Adrenal gland (tissue), 9 donors: ENCODE measurements at regions not wholly inside any gene's neighbourhood (a gene's known extent, or its start where the extent isn't known, plus 50 kb on each side); places are given as distances from the start of the nearest gene placed in this dataset.

Source experiments
- DNase-seq, 7 donors: peaks; one replicate each; pipeline ENCODE4 v3.0.0-alpha.2; 2019 to 2020
- H3K27ac ChIP-seq, 5 donors: fragments of 200-600 bp; sonication (generic) in 4 of 5; 1 replicate in 3 of 5; 2 replicates in 2 of 5; pipeline versions ENCODE4 v1.5.1 to v1.8.0; 2016 to 2020; ENCODE audit warnings: mild to moderate bottlenecking in 1 of 5
- H3K27me3 ChIP-seq: fragments of 200-600 bp; 2 replicates; pipeline ENCODE4 v1.8.0; 2021
- H3K36me3 ChIP-seq, 2 donors: fragments of 200-600 bp; replicated peaks in 1 of 2; 1 replicate in 1 of 2; 2 replicates in 1 of 2; pipeline versions ENCODE4 v1.5.1 to v1.8.0; 2018 to 2022
- H3K4me1 ChIP-seq, 2 donors: fragments of 200-600 bp; replicated peaks in 1 of 2; 1 replicate in 1 of 2; 2 replicates in 1 of 2; pipeline versions ENCODE4 v1.5.1 to v1.8.0; 2018 to 2021
- H3K4me3 ChIP-seq, 4 donors: fragments of 200-600 bp; sonication (generic) in 3 of 4; one replicate each; pipeline ENCODE4 v1.5.1; 2016 to 2018
- H3K9me3 ChIP-seq, 3 donors: fragments of 200-600 bp; sonication (generic) in 1 of 3; replicated peaks in 1 of 3; 1 replicate in 2 of 3; 2 replicates in 1 of 3; pipeline versions ENCODE4 v1.5.1 to v1.8.0; 2016 to 2021
- CTCF ChIP-seq, 6 experiments: fragments of 450-650 bp in 4 of 6; fragments of 200-600 bp in 2 of 6; sonication (generic) in 1 of 6; IDR thresholded peaks; 1 replicate in 5 of 6; 2 replicates in 1 of 6; pipeline versions ENCODE4 v1.5.1 to v1.8.0; 2016 to 2021; ENCODE audit warnings: antibody characterized with exemption in 6 of 6, mild to moderate bottlenecking in 2 of 6, moderate library complexity in 1 of 6
- POLR2A ChIP-seq, 2 donors: fragments of 450-650 bp; IDR thresholded peaks; one replicate each; pipeline ENCODE4 v1.6.1; 2017; ENCODE audit warnings: antibody characterized with exemption in 2 of 2, mild to moderate bottlenecking in 2 of 2, moderate library complexity in 1 of 2
- WGBS, 4 donors: extraction: QIAGEN DNeasy Blood & Tissue Kit in 2 of 4; methylation state at CpG; one replicate each; pipeline versions ENCODE4 v1.1.5 to v1.1.7; 2013 to 2017; 5-methylcytosine and 5-hydroxymethylcytosine counted together
- intact Hi-C, 2 donors: fragments of 100-400 bp; cut with DNase I; formaldehyde crosslinking; loops; one replicate each; pipeline versions ENCODE4 v1.14.1 to v1.15.0; 2022 to 2023
- donor health status: healthy with polysubstance abuse.
- donor health status: Bipolar disorder and iron deficiency.
- donor health status: DM: yes; HTN: yes; CAD: no.
- donor health status: DM: no; HTN: no; CAD: no.
- donor health status: DM: no; HTN: no; CAD: no.

GRCh38 chr1:68745011-68745410, 248.1 kb upstream of the DEPDC1 start:
- no peaks in the 10 kb centered on the region for H3K9me3 ChIP-seq
- intact Hi-C loops = no loop called here
- no peaks in the 10 kb centered on the region for H3K27me3 ChIP-seq
- DNase-seq = no peak
- H3K27ac ChIP-seq = no peak overlapping the region
- WGBS, 4 donors = 47 to 57% (median 50%) methylated on average over 2 of the region's 2 CpGs
- no peak for TF ChIP-seq CTCF (IDR thresholded peaks at IDR 0.05)
- H3K4me1 ChIP-seq = no peaks in the 10 kb centered on the region
- no peak overlapping the region for H3K4me3 ChIP-seq
- no peaks in the 10 kb centered on the region for H3K36me3 ChIP-seq

GRCh38 chr1:68745451-68745850, 248.6 kb upstream of the DEPDC1 start:
- Histone ChIP-seq H3K4me3 (no peak overlapping the region), H3K27ac (no peak overlapping the region), H3K4me1 (no peaks in the 10 kb centered on the region), H3K9me3 (no peaks in the 10 kb centered on the region), H3K36me3 (no peaks in the 10 kb centered on the region), H3K27me3 (no peaks in the 10 kb centered on the region)
- 26 to 67% (median 35%) methylated on average over 1 of the region's 1 CpG for WGBS, 4 donors
- DNase-seq = no peak
- TF ChIP-seq POLR2A (IDR thresholded peaks at IDR 0.05) = no peak
- TF ChIP-seq CTCF (IDR thresholded peaks at IDR 0.05) = no peak
- intact Hi-C loops = no loop called here

GRCh38 chr1:68746378-68746777, 249.5 kb upstream of the DEPDC1 start:
- TF ChIP-seq CTCF (IDR thresholded peaks at IDR 0.05) = no peak
- no peak for TF ChIP-seq POLR2A (IDR thresholded peaks at IDR 0.05)
- no peak for DNase-seq
- H3K9me3 ChIP-seq = no peaks in the 10 kb centered on the region
- 69 to 79% (median 75%) methylated on average over 1 of the region's 1 CpG for WGBS, 4 donors
- intact Hi-C loops = no loop called here
- no peaks in the 10 kb centered on the region for H3K4me1 ChIP-seq
- H3K27ac ChIP-seq = no peak overlapping the region
- H3K4me3 ChIP-seq = no peak overlapping the region
- no peaks in the 10 kb centered on the region for H3K27me3 ChIP-seq
- no peaks in the 10 kb centered on the region for H3K36me3 ChIP-seq

- intact Hi-C loops = no loop called here
- 56 to 69% (median 62%) methylated on average over 2 of the region's 2 CpGs for WGBS, 4 donors
- Histone ChIP-seq H3K27me3 (no peaks in the 10 kb centered on the region), H3K4me3 (no peak overlapping the region), H3K4me1 (no peaks in the 10 kb centered on the region), H3K9me3 (no peaks in the 10 kb centered on the region), H3K27ac (no peak overlapping the region), H3K36me3 (no peaks in the 10 kb centered on the region)
- DNase-seq = no peak
- no peak for TF ChIP-seq CTCF (IDR thresholded peaks at IDR 0.05)
- TF ChIP-seq POLR2A (IDR thresholded peaks at IDR 0.05) = no peak
These were observed 254.8 kb upstream of the DEPDC1 start for GRCh38 chr1:68751723-68752122.
